ENCODE measurements at regions not wholly inside any gene's neighbourhood (a gene's known extent, or its start where the extent isn't known, plus 50 kb on each side); places are given as distances from the start of the nearest gene placed in this dataset.

- no peak for TF ChIP-seq CTCF (IDR thresholded peaks at IDR 0.05; ENCODE audit: extremely low read depth in 1 of 2, insufficient read depth in 1 of 2, low read depth in 1 of 2, low read length in 2 of 2)
- TF ChIP-seq EZH2 (IDR thresholded peaks at IDR 0.05; ENCODE audit: borderline replicate concordance, low read depth, low read length, severe bottlenecking): no peak
- no peak for TF ChIP-seq POLR2A (IDR thresholded peaks at IDR 0.05; ENCODE audit: low read depth, low read length)
- TF ChIP-seq POLR2AphosphoS5 (IDR thresholded peaks at IDR 0.05; ENCODE audit: insufficient read depth, low read depth, low read length): no peak
- no peak for TF ChIP-seq GATA2 (IDR thresholded peaks at IDR 0.05; ENCODE audit: insufficient read depth, insufficient read length, low read depth, low read length)
- TF ChIP-seq MAX (IDR thresholded peaks at IDR 0.05; ENCODE audit: insufficient read depth, insufficient read length): no peak
- TF ChIP-seq JUN (IDR thresholded peaks at IDR 0.05; ENCODE audit: borderline replicate concordance, insufficient read depth, insufficient read length, low read depth): no peak
These were observed 330.6 kb downstream of the DEPDC1B start for GRCh38 chr5:60369391-60369790.

All from endothelial cell of umbilical vein (primary cell).